Mucosa of descending colon (tissue), 3 donors: ENCODE measurements at regions not wholly inside any gene's neighbourhood (a gene's known extent, or its start where the extent isn't known, plus 50 kb on each side); places are given as distances from the start of the nearest gene placed in this dataset.

Experiments
- ATAC-seq: fragments of 200-7000 bp; cut with Tn5 transposase; one replicate; pipeline ENCODE4 v1.9.1; 2020; ENCODE audit warnings: mild to moderate bottlenecking, moderate library complexity
- DNase-seq, 3 donors: peaks; one replicate each; pipeline ENCODE4 v3.0.0-alpha.2; 2020
- H3K36me3 ChIP-seq: fragments of 200-600 bp; one replicate; pipeline ENCODE4 v1.8.0; 2021; ENCODE audit warnings: low read depth, mild to moderate bottlenecking
- H3K4me1 ChIP-seq: fragments of 200-600 bp; one replicate; pipeline ENCODE4 v1.8.0; 2021; ENCODE audit warnings: low read depth, mild to moderate bottlenecking
- H3K4me3 ChIP-seq: fragments of 200-600 bp; one replicate; pipeline ENCODE4 v1.8.0; 2021; ENCODE audit warnings: mild to moderate bottlenecking
- H3K9me3 ChIP-seq: fragments of 200-600 bp; one replicate; pipeline ENCODE4 v1.8.0; 2021; ENCODE audit warnings: mild to moderate bottlenecking
- intact Hi-C, 2 donors: fragments of 100-400 bp; cut with DNase I in 1 of 2; cut with micrococcal nuclease in 1 of 2; formaldehyde crosslinking; loops; one replicate each; pipeline versions ENCODE4 v1.11.0 to v1.11.1; 2022; cut with DNase I, micrococcal nuclease
- TF ChIP-seq, protein P1 (sequence below): fragments of 200-600 bp; IDR thresholded peaks from one replicate; pipeline ENCODE4 v1.8.0; 2022; ENCODE audit warnings: antibody characterized with exemption, mild to moderate bottlenecking
- donor health status: DM: no; HTN: no; CAD: no; lungs with moderate emphysema.
- donor health status: DM: no; HTN: no; CAD: no.
- donor health status: DM: no; HTN: yes; CAD: no.

- TF ChIP-seq, protein P1, sequence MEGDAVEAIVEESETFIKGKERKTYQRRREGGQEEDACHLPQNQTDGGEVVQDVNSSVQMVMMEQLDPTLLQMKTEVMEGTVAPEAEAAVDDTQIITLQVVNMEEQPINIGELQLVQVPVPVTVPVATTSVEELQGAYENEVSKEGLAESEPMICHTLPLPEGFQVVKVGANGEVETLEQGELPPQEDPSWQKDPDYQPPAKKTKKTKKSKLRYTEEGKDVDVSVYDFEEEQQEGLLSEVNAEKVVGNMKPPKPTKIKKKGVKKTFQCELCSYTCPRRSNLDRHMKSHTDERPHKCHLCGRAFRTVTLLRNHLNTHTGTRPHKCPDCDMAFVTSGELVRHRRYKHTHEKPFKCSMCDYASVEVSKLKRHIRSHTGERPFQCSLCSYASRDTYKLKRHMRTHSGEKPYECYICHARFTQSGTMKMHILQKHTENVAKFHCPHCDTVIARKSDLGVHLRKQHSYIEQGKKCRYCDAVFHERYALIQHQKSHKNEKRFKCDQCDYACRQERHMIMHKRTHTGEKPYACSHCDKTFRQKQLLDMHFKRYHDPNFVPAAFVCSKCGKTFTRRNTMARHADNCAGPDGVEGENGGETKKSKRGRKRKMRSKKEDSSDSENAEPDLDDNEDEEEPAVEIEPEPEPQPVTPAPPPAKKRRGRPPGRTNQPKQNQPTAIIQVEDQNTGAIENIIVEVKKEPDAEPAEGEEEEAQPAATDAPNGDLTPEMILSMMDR, result no peak
- no peak for ATAC-seq
Observed at GRCh38 chr4:4726051-4726450, 133.4 kb upstream of the MSX1 start.

DNA sequence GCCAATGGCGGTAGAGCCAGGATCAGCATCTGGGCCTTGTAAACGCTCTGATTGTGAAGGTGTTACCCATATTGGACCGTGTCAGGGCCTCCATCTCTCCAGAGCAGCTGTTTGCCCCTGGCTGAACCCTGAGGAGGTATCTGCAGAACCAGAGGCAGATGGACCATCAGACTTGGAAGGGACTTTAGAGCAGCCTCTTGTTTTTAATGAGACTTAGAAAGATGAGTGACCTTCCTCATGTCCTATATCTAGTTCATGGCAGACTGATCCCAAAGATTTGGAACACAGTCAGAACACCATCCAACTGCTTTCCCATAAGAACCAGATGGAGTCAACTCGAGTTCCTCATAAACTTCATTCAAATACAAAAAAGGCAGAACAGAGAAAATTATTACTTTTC, 135.1 kb upstream of the MSX1 start:
- H3K9me3 ChIP-seq, result peaks cover 25% of the 10 kb centered on the region

More at GRCh38 chr4:4726051-4726450, 133.4 kb upstream of the MSX1 start:
- DNase-seq, result no peak
- no peaks in the 10 kb centered on the region for H3K4me1 ChIP-seq
- H3K9me3 ChIP-seq, result peaks cover 25% of the 10 kb centered on the region
- no peak overlapping the region for H3K4me3 ChIP-seq
- intact Hi-C loops, result no loop called here
- no peaks in the 10 kb centered on the region for H3K36me3 ChIP-seq

GRCh38 chr4:4721636-4722035, 137.8 kb upstream of the MSX1 start:
- Histone ChIP-seq H3K4me3 (no peak overlapping the region), H3K36me3 (no peaks in the 10 kb centered on the region), H3K9me3 (peaks cover 20% of the 10 kb centered on the region), H3K4me1 (no peaks in the 10 kb centered on the region)
- TF ChIP-seq, protein P1, result no peak
- intact Hi-C loops, result no loop called here
- DNase-seq (no peak), ATAC-seq (no peak)

More for the DNA sequence above, 135.1 kb upstream of the MSX1 start:
- Histone ChIP-seq H3K36me3 (no peaks in the 10 kb centered on the region), H3K4me1 (no peaks in the 10 kb centered on the region), H3K4me3 (no peak overlapping the region)
- TF ChIP-seq, protein P1, result no peak
- intact Hi-C loops, result no loop called here
- DNase-seq (no peak), ATAC-seq (no peak)

GRCh38 chr4:4720646-4721045, 138.8 kb upstream of the MSX1 start:
- DNase-seq (no peak), ATAC-seq (no peak)
- H3K36me3 ChIP-seq, result no peaks in the 10 kb centered on the region
- TF ChIP-seq, protein P1, result no peak
- intact Hi-C loops, result no loop called here
- no peak overlapping the region for H3K4me3 ChIP-seq
- peaks cover 10% of the 10 kb centered on the region for H3K9me3 ChIP-seq
- no peaks in the 10 kb centered on the region for H3K4me1 ChIP-seq

GRCh38 chr4:4719436-4719835, 140.0 kb upstream of the MSX1 start:
- TF ChIP-seq, protein P1, result no peak
- DNase-seq (no peak), ATAC-seq (no peak)
- Histone ChIP-seq H3K4me3 (no peak overlapping the region), H3K9me3 (no peaks in the 10 kb centered on the region), H3K4me1 (no peaks in the 10 kb centered on the region), H3K36me3 (no peaks in the 10 kb centered on the region)
- intact Hi-C loops, result no loop called here

- DNase-seq, result no peak
- Histone ChIP-seq H3K36me3 (no peaks in the 10 kb centered on the region), H3K4me1 (no peaks in the 10 kb centered on the region), H3K4me3 (no peak overlapping the region), H3K9me3 (no peaks in the 10 kb centered on the region)
- ATAC-seq, result no peak
- intact Hi-C loops, result no loop called here
- TF ChIP-seq, protein P1, result no peak
Observed at GRCh38 chr4:4717692-4718091, 141.8 kb upstream of the MSX1 start.
